RWPE1 (cell line): ENCODE measurements at regions not wholly inside any gene's neighbourhood (a gene's known extent, or its start where the extent isn't known, plus 50 kb on each side); places are given as distances from the start of the nearest gene placed in this dataset.
A peak's percentile ranks its signal among the peaks of the same experiment; 100 is the strongest.

Experiments
- CTCF ChIA-PET: fragments of 350-600 bp; sonication (Branson Sonifier 250); formaldehyde crosslinking; extraction: SDS; loops from one replicate; lab custom pipeline; 2021; lab: Yijun Ruan, JAX
- POLR2A ChIA-PET: fragments of 400-600 bp; formaldehyde crosslinking; extraction: SDS; loops from one replicate; lab custom pipeline; 2020; ENCODE audit warnings: antibody characterized with exemption; ENCODE audit not compliant: low non-redundant PET; lab: Yijun Ruan, JAX
- DNase-seq: peaks from one replicate; pipeline ENCODE4 v3.0.0; 2012; ENCODE audit warnings: low spot score
- H3K27ac ChIP-seq: fragments of 450-650 bp; 2 replicates; pipeline ENCODE4 v1.5.1; 2017
- CTCF ChIP-seq: fragments of 450-650 bp; conservative IDR thresholded peaks from 2 replicates; pipeline ENCODE4 v1.5.1; 2017; ENCODE audit warnings: low read depth, mild to moderate bottlenecking

GRCh38 chr16:63684149-63685101, 1437.4 kb downstream of the CDH11 start:
- ChIA-PET POLR2A (no interaction called here), CTCF (no interaction called here)
- no peak overlapping the region for H3K27ac ChIP-seq
- no peak for DNase-seq
- TF ChIP-seq CTCF = no peak

GRCh38 chr16:63682844-63683243, 1439.0 kb downstream of the CDH11 start:
- ChIA-PET POLR2A (no interaction called here), CTCF (no interaction called here)
- no peak for DNase-seq
- TF ChIP-seq CTCF = no peak
- no peak overlapping the region for H3K27ac ChIP-seq

GRCh38 chr16:63672493-63672892, 1449.4 kb downstream of the CDH11 start:
- POLR2A ChIA-PET = no interaction called here
- H3K27ac ChIP-seq = no peak overlapping the region
- no peak for DNase-seq
- CTCF ChIA-PET = no interaction called here
- no peak for TF ChIP-seq CTCF

GRCh38 chr16:63663155-63663554, 1458.7 kb downstream of the CDH11 start:
- no peak for DNase-seq
- ChIA-PET POLR2A (no interaction called here), CTCF (no interaction called here)
- no peak for TF ChIP-seq CTCF
- H3K27ac ChIP-seq = no peak overlapping the region

- TF ChIP-seq CTCF = no peak
Observed at GRCh38 chr16:63655846-63656245, 1466.0 kb downstream of the CDH11 start.

GRCh38 chr16:63653044-63653839, 1468.6 kb downstream of the CDH11 start:
- ChIA-PET CTCF (no interaction called here), POLR2A (no interaction called here)
- no peak for TF ChIP-seq CTCF
- H3K27ac ChIP-seq = no peak overlapping the region
- DNase-seq = no peak

More at GRCh38 chr16:63655846-63656245, 1466.0 kb downstream of the CDH11 start:
- CTCF ChIA-PET = no interaction called here
- POLR2A ChIA-PET = no interaction called here
- H3K27ac ChIP-seq = no peak overlapping the region
- peak; percentile 3 for DNase-seq
